GM12874 (cell line): ENCODE measurements at regions not wholly inside any gene's neighbourhood (a gene's known extent, or its start where the extent isn't known, plus 50 kb on each side); places are given as distances from the start of the nearest gene placed in this dataset.

Experiments
- CTCF ChIP-seq: IDR thresholded peaks from 2 replicates; pipeline ENCODE4 v1.5.1; 2011; ENCODE audit warnings: low read depth, mild to moderate bottlenecking, control low read depth, low read length, moderate library complexity; ENCODE audit not compliant: insufficient read depth

GRCh38 chr2:100673691-100674485 is 111.1 kb downstream of the PDCL3 start:
- no peak for TF ChIP-seq CTCF

GRCh38 chr2:100674666-100675065 is 111.9 kb downstream of the PDCL3 start:
- no peak for TF ChIP-seq CTCF

GRCh38 chr2:100675373-100675772 is 112.6 kb downstream of the PDCL3 start:
- no peak for TF ChIP-seq CTCF

- no peak for TF ChIP-seq CTCF
Measured at GRCh38 chr2:100675855-100676254, 113.1 kb downstream of the PDCL3 start.

- TF ChIP-seq CTCF, result no peak
Measured at GRCh38 chr2:100676346-100676745, 113.6 kb downstream of the PDCL3 start.

GRCh38 chr2:100677611-100678185 is 114.9 kb downstream of the PDCL3 start:
- no peak for TF ChIP-seq CTCF

- no peak for TF ChIP-seq CTCF
Measured at GRCh38 chr2:100679211-100679610, 116.4 kb downstream of the PDCL3 start.
